ENCODE measurements at regions not wholly inside any gene's neighbourhood (a gene's known extent, or its start where the extent isn't known, plus 50 kb on each side); places are given as distances from the start of the nearest gene placed in this dataset.

DNA sequence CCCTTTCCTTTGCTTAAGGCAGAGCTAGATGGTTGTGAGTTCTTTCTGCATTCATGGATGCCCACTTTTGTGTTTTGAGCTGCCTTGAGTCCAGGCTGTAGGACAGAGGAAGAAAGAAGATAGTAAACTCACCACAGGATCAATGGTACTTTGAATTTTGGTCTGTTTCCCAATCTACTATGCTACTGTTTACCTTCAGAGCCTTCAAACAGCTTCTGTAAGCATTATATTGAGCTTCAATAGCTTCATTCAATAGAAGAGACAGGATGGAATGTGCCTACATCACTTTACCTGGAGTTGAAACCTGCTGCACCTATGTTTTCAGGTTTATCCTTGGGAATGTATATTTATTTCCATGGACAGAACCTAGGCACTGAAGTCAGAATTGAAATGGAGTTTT lies 397.9 kb upstream of the DYNLRB2 start:
- H3K9me3 ChIP-seq = peaks cover 0 to 8% (median 8%) of the 10 kb centered on the region in 4 donors
- no peaks in the 10 kb centered on the region for H3K36me3 ChIP-seq
- H3K27ac ChIP-seq = no peak overlapping the region
- H3K4me3 ChIP-seq = no peak overlapping the region
- DNase-seq = no peak
- intact Hi-C loops (cut with DNase I; ENCODE audit: low total_unique reads) = no loop called here
- TF ChIP-seq POLR2AphosphoS5 (IDR thresholded peaks at IDR 0.05) = no peak
- no peak for TF ChIP-seq EP300 (IDR thresholded peaks at IDR 0.05)
- no peaks in the 10 kb centered on the region for H3K4me1 ChIP-seq
- no peaks in the 10 kb centered on the region for H3K27me3 ChIP-seq

DNA sequence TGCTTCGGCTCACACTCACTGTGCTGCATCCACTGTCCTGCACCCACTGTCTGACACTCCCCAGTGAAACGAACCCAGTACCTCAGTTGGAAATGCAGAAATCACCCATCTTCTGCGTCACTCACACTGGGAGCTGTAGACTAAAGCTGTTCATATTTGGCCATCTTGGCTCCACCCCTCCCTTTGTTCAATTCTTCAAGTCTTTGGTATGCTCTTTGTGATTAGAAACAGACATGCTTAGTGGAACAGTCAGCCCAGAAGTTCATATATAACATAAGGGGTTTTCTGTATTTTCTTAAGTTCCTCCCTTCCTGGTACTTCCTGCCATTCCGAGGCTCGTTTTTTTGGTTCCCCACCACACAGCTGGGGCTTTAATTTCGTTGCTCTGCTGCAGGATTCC lies 398.5 kb upstream of the DYNLRB2 start:
- no peak overlapping the region for H3K4me3 ChIP-seq
- no peak overlapping the region for H3K27ac ChIP-seq
- 62 to 78% (median 69%) methylated on average over 6 of the region's 6 CpGs for whole genome bisulfite sequencing, 5 donors
- peaks cover 0 to 13% (median 8%) of the 10 kb centered on the region in 4 donors for H3K9me3 ChIP-seq
- H3K27me3 ChIP-seq = no peaks in the 10 kb centered on the region
- intact Hi-C loops (cut with DNase I; ENCODE audit: low total_unique reads) = no loop called here
- DNase-seq = no peak
- H3K36me3 ChIP-seq = no peaks in the 10 kb centered on the region
- H3K4me1 ChIP-seq = no peaks in the 10 kb centered on the region
- TF ChIP-seq POLR2A (IDR thresholded peaks at IDR 0.05) = no peak
- TF ChIP-seq CTCF (IDR thresholded peaks at IDR 0.05) = no peak
- no peak for TF ChIP-seq POLR2AphosphoS5 (IDR thresholded peaks at IDR 0.05)
- TF ChIP-seq EP300 (IDR thresholded peaks at IDR 0.05) = no peak

DNA sequence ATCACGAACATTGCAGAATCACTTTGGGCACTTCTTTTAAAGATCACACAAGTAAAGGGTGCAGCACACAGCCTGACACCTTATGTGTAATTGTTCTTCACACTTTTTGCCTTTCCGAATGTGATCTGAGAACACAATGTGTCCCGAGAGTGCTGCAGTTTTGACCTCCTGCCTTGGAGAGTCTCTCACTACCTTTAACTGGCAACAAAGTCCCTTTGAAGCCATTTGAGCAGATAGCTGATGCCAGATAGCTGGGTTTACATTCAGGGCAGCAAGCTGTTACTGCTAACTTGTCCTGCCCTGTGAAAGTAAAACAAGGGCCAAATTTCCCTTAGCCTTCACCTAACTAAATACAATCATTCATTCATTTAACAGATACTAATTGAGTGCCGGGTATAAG lies 411.0 kb upstream of the DYNLRB2 start:
- TF ChIP-seq EP300 (IDR thresholded peaks at IDR 0.05) = no peak
- no peaks in the 10 kb centered on the region for H3K4me1 ChIP-seq
- H3K4me3 ChIP-seq = no peak overlapping the region
- H3K36me3 ChIP-seq = no peaks in the 10 kb centered on the region
- no peaks in the 10 kb centered on the region for H3K27me3 ChIP-seq
- H3K27ac ChIP-seq = no peak overlapping the region
- DNase-seq = no peak
- H3K9me3 ChIP-seq = peaks cover 0 to 3% (median 0%) of the 10 kb centered on the region in 4 donors
- intact Hi-C loops (cut with DNase I; ENCODE audit: low total_unique reads) = no loop called here
- 55 to 67% (median 64%) methylated on average over 4 of the region's 4 CpGs for WGBS, 5 donors

- H3K36me3 ChIP-seq = no peaks in the 10 kb centered on the region
- no peak for TF ChIP-seq POLR2A (IDR thresholded peaks at IDR 0.05)
- no peak for TF ChIP-seq POLR2AphosphoS5 (IDR thresholded peaks at IDR 0.05)
- TF ChIP-seq CTCF (IDR thresholded peaks at IDR 0.05) = no peak
- TF ChIP-seq EP300 (IDR thresholded peaks at IDR 0.05) = no peak
- DNase-seq = peak in 1 of 2 donors; percentile 27
- H3K9me3 ChIP-seq = no peaks in the 10 kb centered on the region
- intact Hi-C loops (cut with DNase I; ENCODE audit: low total_unique reads) = no loop called here
- peaks cover 0 to 17% (median 0%) of the 10 kb centered on the region in 4 donors for H3K4me1 ChIP-seq
- no peak overlapping the region for H3K27ac ChIP-seq
- WGBS, 5 donors = 80 to 94% (median 85%) methylated on average over 5 of the region's 5 CpGs
- no peaks in the 10 kb centered on the region for H3K27me3 ChIP-seq
- no peak overlapping the region for H3K4me3 ChIP-seq
These were observed 415.1 kb upstream of the DYNLRB2 start for GRCh38 chr16:80125677-80126076.

GRCh38 chr16:80123189-80123588 lies 417.6 kb upstream of the DYNLRB2 start:
- no peak for DNase-seq
- intact Hi-C loops (cut with DNase I; ENCODE audit: low total_unique reads) = no loop called here
- 67 to 91% (median 74%) methylated on average over 1 of the region's 1 CpG for whole genome bisulfite sequencing, 5 donors
- H3K36me3 ChIP-seq = no peaks in the 10 kb centered on the region
- no peaks in the 10 kb centered on the region for H3K27me3 ChIP-seq
- peaks cover 0 to 17% (median 0%) of the 10 kb centered on the region in 4 donors for H3K4me1 ChIP-seq
- no peaks in the 10 kb centered on the region for H3K9me3 ChIP-seq
- TF ChIP-seq POLR2A (IDR thresholded peaks at IDR 0.05) (no peak), POLR2AphosphoS5 (IDR thresholded peaks at IDR 0.05) (no peak)
- H3K27ac ChIP-seq = no peak overlapping the region
- no peak overlapping the region for H3K4me3 ChIP-seq

- H3K4me3 ChIP-seq = no peak overlapping the region
- TF ChIP-seq POLR2AphosphoS5 (IDR thresholded peaks at IDR 0.05) = peak in 1 of 3 donors; percentile 40
- no peak for TF ChIP-seq EP300 (IDR thresholded peaks at IDR 0.05)
- TF ChIP-seq CTCF (IDR thresholded peaks at IDR 0.05) = no peak
- no peak for TF ChIP-seq POLR2A (IDR thresholded peaks at IDR 0.05)
- no peaks in the 10 kb centered on the region for H3K36me3 ChIP-seq
- peak in 1 of 2 donors; percentile 72 for DNase-seq
- intact Hi-C loops (cut with DNase I; ENCODE audit: low total_unique reads) = no loop called here
- 17 to 36% (median 17%) methylated on average over 9 of the region's 9 CpGs for WGBS, 5 donors
- H3K4me1 ChIP-seq = peaks cover 0 to 17% (median 0%) of the 10 kb centered on the region in 4 donors
- no peaks in the 10 kb centered on the region for H3K9me3 ChIP-seq
- H3K27ac ChIP-seq = no peak overlapping the region
- H3K27me3 ChIP-seq = no peaks in the 10 kb centered on the region
These were observed 418.7 kb upstream of the DYNLRB2 start for GRCh38 chr16:80122115-80122514.
